KG1 (cell line): ENCODE measurements at regions not wholly inside any gene's neighbourhood (a gene's known extent, or its start where the extent isn't known, plus 50 kb on each side); places are given as distances from the start of the nearest gene placed in this dataset.
"Not testable (repeated sequence)": the region's sequence is repeated elsewhere in the genome, so short reads cannot be mapped to it uniquely, and the experiment has no call there.

ENCODE experiments used
- DNase-seq: peaks from one replicate; lab custom pipeline; 2025; lab: John Stamatoyannopoulos, UW

DNA sequence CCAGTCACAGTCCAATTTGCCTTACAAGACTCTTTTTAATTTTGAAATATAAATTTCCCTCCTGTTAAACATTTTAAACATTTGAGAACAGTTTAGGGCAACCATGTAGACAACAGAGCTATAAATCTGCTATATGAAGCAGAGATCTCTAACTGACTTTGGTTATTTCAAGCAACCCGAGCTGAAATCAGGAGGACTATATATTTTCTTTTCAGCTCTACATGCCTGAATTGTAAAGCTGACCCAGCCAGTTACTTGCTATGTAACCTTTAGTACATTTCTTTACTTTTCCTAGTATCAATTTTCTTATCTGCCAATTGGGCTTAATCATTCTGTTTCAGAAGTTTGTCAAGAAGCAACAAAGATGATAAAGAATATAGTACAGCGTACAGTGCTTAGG is 457.4 kb upstream of the NECTIN3 start:
- no peak for DNase-seq

GRCh38 chr3:110615454-110615853 is 456.2 kb upstream of the NECTIN3 start:
- no peak for DNase-seq

DNA sequence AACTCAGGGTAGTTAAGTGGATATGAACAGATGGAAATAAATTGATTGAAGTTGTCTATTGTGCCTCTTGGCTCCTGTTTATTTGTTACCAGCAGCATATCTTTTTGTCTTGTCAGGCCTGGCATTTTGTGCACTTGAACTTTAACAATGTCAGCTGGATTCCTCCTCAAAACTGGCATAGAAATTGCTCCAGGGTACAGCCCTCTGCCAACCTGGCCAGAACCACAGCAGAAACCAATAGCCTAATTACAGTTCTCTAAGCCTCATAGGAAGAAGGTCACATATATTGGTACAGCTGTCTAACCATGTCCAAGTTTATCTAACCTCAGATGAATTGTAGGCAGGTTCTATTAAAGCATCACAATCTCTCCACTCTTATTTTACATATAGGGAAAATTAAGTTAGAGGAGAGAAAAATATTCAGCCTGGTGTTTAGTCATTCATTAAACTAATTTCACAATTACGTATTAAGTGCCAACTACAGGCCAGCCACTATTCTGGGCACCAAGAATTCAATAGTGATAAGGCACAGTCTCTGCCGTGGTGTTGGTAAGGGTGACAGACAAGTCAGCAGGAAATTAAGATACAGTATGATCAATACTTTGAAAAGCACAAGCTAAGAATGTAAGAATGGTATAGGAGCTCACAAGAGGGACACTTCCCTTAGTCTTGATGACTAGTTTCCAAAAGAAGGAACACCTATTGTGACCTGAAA is 452.9 kb upstream of the NECTIN3 start:
- DNase-seq: no peak

GRCh38 chr3:110620118-110620517 is 451.5 kb upstream of the NECTIN3 start:
- no peak for DNase-seq

DNA sequence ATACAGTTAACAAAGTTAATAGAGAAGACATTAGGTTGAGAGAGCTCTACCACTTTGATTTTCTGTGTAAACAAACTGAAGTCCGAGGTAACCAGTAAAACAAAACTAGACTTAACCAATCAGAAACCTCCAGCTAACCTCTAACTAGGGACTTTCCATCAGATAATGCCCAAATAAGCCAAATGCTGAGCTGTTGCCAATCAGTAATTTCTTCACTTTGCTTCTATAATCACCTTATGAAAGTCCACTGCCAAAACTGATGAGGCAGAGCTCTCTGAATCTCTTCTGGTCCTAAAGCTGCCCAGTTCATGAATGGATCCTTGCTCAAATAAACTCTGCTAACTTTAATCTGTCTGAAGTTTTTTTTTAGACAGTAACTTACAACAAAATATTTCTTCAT is 448.0 kb upstream of the NECTIN3 start:
- no peak for DNase-seq

- DNase-seq: no peak
Measured at GRCh38 chr3:110624576-110624975, 447.0 kb upstream of the NECTIN3 start.

DNA sequence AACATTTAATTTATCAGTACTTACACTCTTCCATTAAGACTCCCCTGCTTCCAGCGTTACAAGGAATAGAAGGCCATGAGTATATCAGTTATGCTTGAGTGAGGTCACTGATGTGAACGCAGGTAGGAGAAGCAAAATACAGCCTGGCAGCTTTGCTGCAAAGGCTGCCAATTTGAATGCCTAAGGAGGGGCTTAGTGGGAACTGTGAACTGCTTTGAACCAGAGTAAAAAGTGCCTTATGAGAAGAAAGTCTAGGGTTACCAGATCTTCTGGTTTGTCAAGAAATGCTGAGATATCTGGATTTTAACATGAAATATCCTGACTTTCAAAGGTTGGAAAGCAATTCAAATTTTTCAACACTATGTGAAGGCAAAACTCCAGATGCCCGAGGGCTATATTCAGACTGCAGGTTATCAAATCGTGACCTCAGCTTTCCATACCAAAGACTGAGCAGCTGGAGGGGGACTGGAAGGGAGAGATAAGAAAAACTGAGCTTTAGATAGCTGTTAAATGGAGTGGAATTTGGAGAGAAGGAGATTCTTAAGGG is 446.3 kb upstream of the NECTIN3 start:
- no peak for DNase-seq

DNA sequence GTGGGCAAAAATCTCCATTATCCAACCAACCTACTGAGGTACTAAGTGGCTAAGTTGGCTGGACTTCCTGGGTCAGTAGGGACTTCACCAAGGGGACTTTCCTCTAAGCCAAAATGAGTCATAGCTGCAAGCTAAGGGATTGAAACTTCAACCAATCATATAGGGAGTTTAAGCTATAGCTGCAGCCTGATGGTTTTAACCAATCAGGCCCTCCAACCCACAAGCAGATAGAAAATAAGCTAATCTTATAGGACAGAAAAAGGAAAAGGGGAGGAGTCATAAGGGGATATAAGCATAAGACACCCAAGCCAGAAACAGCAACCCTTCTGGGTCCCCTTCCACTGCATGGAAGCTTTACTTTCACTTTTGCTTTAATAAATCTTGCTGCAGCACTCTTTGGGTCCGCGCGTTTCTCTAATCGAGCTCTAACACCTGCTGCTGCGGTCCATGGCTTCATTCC is 444.9 kb upstream of the NECTIN3 start:
- not testable (repeated sequence) for DNase-seq

GRCh38 chr3:110628650-110629301 is 442.8 kb upstream of the NECTIN3 start:
- no peak for DNase-seq

DNA sequence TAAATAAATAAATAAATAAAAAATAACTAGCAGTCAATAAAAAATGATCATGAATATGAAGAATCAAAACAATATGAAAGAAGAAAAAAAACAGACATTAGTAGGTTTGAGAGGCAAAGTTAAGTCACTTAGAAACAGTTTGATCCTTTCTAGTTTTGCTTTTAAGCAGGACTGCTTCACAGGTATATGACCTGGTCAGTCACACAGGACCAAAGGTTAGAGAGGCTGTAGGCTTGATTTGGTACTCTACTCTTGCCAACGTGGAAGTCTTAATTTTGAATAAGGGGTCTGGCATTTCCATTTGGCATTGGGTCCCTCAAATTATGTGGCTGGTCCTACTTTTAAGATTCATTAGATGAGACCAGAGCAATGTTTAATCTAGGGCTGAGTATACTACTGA is 441.7 kb upstream of the NECTIN3 start:
- DNase-seq: no peak

DNA sequence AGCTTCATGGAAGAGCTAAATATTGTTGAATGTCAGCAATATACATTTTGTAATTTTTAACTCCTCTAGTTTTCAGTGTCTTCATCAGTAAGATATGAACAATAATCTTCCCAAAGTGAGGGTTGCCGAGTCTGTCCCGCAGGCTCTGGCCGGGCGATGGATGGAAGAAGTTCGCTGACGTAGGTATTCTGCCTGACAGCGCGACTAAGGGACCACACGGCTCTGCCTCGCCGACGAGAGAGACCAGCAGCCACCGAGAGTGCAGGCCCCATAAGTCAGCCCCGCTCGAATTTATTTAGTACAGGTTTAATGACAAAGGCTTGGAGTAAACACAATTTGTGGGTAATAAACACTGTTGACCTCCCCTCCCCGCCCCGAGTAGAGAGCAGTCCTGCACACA is 427.4 kb upstream of the NECTIN3 start:
- DNase-seq: no peak

DNA sequence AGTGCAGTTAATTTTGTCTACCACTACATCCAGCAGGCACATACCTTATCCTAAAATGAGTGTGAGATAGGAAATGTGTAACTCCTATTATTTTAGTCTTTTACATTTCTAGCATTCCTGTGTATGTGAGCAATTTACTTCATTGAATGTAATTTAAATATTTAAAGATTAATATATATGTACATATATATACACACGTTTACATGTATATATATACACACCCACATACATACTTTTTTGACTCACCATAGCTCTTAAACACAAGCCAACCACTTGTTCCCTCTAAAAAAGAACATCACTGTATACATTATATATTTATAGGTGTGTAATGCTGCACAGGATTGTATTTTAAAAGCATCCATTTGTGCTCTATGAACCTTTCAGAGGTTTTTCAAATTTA is 425.6 kb upstream of the NECTIN3 start:
- no peak for DNase-seq

GRCh38 chr3:110646496-110646895 is 425.1 kb upstream of the NECTIN3 start:
- DNase-seq: no peak

GRCh38 chr3:110647586-110647985 is 424.0 kb upstream of the NECTIN3 start:
- no peak for DNase-seq

- no peak for DNase-seq
Measured at GRCh38 chr3:110650741-110651140, 420.9 kb upstream of the NECTIN3 start.

- DNase-seq: no peak
Measured at GRCh38 chr3:110654843-110655502, 416.6 kb upstream of the NECTIN3 start.

- no peak for DNase-seq
Measured at GRCh38 chr3:110656394-110657025, 415.1 kb upstream of the NECTIN3 start.

DNA sequence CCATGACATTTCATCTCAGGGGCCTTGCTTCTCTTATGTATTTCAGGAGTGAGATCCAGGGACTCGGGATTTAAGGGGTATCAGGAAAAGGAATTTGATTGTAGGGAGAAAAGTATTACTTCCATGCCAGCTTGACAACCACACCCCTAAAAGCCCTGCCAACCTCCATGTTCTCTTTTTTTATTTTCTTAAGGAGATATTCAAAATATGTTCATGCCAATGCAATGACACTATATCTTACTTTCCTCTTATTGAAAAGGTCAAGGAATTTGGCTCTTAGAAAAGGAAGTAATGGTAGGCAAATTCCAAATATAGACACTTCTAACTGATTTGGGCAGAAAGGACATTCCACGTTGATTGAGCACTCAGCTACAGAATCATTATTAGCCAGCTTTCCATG is 407.5 kb upstream of the NECTIN3 start:
- no peak for DNase-seq

DNA sequence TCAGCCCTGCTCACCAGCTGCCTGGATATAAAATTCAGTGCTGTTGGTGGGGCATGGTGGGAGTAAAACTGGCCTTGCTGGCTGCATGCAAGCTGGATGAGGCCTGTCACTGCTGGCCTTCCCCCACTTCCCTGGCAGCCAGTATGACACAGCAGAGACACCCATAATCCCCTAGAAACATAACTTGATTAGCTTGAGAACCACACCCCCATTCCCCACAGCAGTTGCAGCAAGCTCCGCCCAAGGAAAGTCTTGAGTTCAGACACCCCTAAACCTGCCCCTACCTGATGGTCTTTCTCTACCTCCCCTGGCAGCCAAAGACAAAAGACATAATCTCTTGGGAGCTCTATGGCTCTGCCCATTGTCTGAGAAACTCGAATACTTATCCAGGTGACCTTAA is 405.1 kb upstream of the NECTIN3 start:
- no peak for DNase-seq

- no peak for DNase-seq
Measured at GRCh38 chr3:110667216-110667615, 404.4 kb upstream of the NECTIN3 start.

DNA sequence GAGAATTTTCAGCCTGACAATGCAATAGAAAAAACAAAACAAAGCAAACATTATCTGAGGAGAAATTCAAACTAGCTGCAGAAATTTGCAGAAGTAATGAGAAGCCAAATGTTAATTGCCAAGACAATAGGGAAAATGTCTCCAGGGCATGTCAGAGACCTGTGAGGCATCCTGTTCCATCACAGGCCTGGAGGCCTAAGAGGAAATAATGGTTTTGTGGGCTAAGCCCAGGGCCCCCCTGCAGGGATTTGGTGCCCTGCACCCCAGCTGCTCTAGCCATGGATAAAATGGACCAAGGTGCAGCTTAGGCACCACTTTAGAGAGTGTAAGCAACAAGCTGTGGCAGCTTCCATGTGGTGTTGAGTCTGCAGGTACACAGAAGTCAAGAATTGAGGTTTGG is 401.2 kb upstream of the NECTIN3 start:
- no peak for DNase-seq

DNA sequence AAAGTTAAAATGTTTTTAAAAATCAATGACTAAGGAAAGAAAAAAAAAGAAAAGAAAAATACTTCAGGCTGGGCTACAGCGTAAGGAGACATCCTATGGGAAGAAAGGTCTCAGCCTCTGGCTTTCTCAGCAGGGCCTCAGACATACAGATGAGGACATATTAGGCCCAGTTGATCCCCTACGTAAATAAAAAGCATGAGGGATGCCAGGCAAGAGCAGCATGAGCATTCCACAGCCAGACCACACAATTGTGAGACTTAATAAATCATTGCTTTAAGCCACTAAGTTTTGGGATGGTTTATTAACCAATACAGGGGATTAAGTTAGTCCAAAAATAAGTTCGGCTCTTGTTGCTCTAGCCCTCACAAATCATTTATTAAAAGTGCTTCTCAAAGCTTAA is 394.1 kb upstream of the NECTIN3 start:
- DNase-seq: no peak

DNA sequence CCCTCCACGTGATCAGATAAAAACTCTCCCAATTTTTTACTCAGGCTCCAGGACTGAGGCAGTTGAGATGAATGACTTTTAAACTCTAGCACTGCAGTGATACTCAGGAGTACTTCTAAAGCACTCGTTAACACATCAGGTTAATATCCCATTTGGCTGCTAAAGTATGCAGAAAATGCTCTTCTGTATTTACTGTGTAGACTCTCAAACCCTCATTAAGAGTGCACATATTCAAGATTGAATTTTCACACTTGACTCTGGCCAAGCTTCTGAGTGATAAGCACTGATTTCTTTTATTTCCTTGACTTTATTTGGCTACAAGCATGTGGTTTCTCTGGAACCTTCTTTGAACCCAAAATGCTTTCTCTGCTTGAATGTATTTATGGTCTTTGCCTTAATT is 392.3 kb upstream of the NECTIN3 start:
- DNase-seq: no peak
